HL-60/S4 treated with retinoic acid at 250 ng/mL for 4 days and 3 days (cell line): ENCODE measurements at regions not wholly inside any gene's neighbourhood (a gene's known extent, or its start where the extent isn't known, plus 50 kb on each side); places are given as distances from the start of the nearest gene placed in this dataset.
"Not testable (repeated sequence)": the region's sequence is repeated elsewhere in the genome, so short reads cannot be mapped to it uniquely, and the experiment has no call there.

Experiments used
- in situ Hi-C: fragments of 300-500 bp; cut with MboI; formaldehyde crosslinking; loops from 2 replicates; pipeline ENCODE4 v1.7.0; 2022; ENCODE audit warnings: low sequenced_read_pairs

- in situ Hi-C loops, result no loop called here
These were observed 218.1 kb downstream of the KCTD12 start for GRCh38 chr13:76668141-76668540.

- in situ Hi-C loops, result no loop called here
These were observed 218.7 kb downstream of the KCTD12 start for GRCh38 chr13:76667551-76667950.

DNA sequence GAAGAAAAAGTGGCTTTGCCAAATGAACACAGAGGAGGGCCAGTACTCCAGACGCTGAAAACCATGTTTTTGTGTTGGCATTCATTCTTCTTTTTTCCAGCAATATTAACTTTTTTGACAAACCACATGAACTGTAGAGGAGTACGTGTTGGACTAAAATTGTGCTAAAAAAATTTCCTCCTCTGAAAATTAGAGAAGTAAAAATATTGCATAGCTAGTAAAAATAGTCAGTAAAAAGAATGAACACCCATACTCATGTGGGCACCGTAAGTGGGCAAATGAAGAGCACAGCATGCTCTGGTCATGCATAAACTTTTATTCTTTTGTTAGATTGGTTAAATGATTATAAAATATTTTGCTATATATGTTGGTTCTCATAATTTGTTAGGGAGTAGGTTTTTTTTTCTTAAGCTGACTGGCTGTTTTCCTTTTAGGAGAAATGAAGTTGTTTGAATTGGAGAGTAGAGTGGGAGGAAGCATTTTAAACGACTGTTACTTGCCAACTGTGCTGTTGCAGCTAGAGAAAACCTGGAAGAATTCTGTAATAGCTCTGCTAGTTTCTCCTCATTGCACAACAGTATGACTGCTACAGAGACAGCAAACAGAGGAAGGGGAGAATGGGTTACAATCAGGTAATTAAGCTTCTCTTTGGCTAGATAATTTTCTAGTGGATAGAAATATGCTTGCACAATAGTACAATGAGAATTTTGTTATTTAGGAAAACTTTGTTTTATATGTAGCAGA lies 222.4 kb downstream of the KCTD12 start:
- in situ Hi-C loops, result no loop called here

DNA sequence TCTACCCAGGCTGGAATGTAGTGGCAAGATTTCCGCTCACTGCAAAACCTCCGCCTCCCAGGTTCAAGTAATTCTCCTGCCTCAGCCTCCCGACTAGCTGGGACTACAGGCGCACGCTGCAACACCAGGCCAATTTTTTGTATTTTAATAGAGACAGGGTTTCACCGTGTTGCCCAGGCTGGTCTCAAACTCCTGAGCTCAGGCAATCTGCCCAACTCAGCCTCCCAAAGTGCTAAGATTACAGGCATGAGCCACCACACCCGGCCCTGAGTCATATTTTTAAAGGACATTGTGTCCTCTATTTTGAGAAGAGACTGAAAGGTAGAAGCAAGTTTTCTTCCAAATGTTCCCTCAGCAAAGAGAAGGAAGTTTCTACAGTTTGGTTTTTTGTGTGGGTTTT lies 227.1 kb downstream of the KCTD12 start:
- in situ Hi-C loops, result not testable (repeated sequence)

DNA sequence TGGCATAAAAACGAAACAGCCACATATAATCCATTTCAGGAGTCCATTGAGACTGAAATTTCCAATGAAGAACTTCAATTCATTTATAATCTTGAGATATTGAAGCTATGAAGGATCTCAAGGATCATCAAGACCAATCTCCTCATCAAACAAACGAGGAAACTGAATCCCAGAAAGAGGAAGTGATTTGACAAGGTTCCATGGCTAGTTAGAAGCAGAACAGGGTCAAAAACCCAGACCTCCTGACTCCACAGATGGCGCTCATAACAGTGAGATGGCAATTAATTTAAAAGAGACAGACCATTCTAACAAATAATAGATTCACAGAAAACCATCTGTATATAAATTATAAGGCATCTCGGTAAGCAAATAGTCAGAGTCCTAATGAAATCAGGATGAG lies 229.7 kb downstream of the KCTD12 start:
- in situ Hi-C loops, result no loop called here

GRCh38 chr13:76656056-76656455 lies 230.1 kb downstream of the KCTD12 start:
- in situ Hi-C loops, result no loop called here

DNA sequence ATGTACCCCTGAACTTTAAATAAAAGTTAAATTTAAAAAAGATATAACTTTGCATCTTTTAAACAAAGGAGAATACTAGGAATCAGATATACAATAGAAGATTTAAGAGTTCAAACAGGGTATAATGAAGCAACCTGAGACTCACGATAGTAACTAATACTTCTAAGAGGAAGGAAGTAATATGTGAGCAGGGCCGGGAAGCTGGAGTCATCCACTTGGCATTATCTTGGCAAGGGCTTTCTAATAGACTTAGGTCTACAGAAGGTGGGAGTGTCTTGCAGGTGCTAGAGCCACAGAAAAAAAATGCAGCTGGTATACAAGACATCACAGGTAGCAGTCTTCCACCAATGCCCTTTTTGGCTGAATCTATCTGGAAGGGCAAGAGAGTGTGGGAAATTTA lies 231.9 kb downstream of the KCTD12 start:
- in situ Hi-C loops, result no loop called here

DNA sequence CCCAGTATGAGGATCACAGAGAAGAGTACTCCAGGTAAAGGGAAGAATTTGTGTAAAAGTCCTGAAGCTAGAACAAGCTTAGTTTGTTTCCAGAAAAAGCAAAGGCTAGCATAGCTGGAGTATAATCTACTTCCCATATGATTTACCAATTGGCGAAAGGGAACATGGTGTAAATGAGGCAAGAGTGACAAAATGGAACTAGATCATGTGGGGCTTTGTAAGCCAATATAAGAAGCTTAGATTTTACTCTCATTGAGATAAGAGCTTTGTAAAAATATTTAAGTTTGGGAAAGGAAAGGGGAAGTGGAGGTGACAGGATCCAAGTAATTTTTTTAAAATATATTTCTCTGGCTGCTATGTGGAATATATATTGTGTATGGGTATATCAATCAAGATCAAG lies 234.9 kb downstream of the KCTD12 start:
- in situ Hi-C loops, result no loop called here

DNA sequence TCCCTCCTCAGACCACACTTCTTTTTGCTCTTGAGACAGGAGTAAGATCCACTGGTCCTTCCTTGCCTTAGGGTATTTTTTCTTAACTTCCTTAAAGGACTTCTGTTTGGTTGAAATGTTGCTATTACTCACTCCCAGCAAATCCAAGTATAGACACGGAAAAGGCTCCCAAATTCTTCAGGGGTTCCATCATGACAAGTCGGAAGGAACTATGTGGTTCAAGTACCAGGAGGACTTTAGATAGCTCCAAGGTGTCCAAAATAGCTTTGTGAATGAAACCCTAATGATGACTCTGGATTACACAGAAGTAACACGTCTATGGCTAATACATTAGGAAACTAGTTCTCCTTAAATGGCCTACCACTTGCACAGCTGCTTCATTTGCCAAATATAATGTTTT lies 238.7 kb downstream of the KCTD12 start:
- in situ Hi-C loops, result no loop called here

DNA sequence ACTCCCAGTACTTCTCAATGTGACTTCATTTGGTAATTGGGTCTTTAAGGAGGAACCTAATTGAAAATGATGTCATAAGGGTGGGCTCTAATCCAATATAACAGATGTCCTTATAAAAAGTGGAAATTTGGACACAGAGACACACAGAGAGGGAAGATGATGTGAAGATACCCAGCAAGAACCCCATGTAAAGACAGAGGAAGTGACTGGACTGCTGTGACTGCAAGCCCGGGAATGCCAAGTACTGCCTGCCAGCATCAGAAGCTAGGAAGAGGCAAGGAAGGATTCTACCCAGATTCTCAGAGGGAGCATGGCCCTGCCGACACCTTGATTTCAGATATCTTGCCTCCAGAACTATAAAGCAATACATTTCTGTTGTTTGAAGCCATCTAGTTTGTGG lies 239.3 kb downstream of the KCTD12 start:
- in situ Hi-C loops, result no loop called here

DNA sequence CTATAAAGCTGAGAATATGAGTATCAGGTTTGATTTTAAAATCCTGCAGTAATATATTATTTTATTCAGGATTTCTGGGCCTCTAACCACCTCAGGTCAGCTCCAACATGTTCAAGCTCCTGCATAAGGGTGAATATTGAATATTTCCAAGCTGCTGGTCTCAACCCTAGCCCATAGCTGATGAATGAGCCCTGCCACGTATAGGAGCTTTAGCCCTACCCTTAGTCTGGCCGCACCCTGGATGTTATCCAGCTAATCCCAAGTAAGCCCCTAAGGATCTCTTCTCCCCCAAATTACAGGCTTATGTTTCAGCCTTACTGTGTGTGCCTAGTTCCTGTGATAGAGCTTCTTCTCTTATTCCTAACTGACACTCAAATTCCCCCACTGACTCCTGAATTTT lies 240.6 kb downstream of the KCTD12 start:
- in situ Hi-C loops, result no loop called here

DNA sequence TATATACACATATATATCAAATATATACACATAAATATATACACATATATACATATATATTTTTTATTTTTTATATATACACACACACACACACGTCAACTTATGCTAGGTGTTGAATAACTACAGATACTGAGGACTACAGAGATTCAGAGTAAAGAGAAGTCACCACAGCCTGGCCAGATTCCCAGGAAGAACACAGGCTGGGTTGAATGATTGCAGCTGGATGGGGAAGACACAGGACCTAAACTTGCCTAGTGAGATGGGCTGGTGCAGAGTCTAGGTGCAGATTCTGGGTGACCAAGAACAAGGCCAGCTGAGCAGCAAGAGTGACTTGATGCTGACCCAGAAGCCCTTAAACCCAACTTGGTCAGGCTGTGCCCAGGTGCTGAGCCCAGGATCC lies 241.3 kb downstream of the KCTD12 start:
- in situ Hi-C loops, result no loop called here

- in situ Hi-C loops, result no loop called here
These were observed 242.6 kb downstream of the KCTD12 start for GRCh38 chr13:76643596-76643995.

DNA sequence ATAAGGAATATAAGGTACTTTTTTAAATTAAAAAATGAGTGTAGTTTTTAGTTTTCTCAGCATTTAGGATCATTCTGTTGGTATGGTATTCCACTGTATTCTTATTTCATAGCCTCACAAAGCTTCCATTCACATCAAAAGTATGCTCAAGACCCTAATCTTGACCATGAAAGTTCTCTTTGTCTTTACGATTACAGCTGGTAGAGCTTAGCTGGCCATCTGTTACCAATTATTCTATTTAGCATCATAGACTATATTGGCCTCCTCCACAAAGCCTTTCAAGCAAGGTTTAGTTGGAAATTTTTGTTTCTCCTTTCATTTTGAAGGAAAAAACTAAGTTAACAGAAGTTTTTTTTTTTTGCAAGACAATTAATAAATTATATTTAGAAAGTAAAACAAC lies 245.1 kb downstream of the KCTD12 start:
- in situ Hi-C loops, result no loop called here

DNA sequence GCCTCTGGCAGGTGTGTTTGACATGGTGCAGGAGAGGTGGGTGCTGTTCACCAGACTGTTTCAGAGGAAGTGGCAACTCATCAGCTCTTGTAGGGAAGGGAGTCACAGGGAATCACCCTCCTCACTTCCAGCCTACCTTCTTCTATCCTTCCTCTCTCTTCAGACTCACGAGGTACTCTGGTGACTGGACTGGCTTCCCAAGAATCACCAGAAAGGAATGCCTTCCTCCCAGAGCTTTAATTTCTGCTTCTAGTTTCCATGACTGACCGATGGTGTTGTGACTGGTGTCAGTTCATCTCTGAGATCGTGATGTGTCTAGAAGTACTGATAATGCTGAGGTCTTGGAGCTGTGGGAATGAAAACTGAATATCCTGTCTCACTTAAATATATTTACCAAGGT lies 247.3 kb downstream of the KCTD12 start:
- in situ Hi-C loops, result no loop called here

- in situ Hi-C loops, result no loop called here
These were observed 248.0 kb downstream of the KCTD12 start for GRCh38 chr13:76638181-76638580.

DNA sequence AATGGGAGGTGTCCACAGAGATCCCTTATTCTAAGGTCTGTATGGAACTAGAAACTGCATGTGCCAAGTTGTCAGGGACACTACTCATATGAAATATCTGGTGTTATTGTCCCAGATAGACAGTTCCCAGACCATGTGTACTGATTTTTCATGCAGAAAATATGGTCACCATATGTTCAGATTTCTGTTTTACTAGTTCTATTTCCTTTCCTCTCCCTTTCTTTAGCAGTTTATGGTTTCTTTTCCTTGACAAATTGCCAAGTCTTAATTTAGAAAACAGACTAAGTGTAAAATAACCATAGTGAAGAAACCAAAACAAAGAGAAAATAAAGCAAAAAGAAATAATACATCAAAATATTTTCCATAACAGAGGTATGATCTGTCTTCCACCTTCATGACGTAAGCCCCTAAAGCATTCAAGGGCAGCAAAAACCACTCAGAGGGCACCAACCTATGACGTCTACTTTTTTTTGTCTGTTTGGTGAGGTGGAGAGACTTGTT lies 248.5 kb downstream of the KCTD12 start:
- in situ Hi-C loops, result no loop called here

GRCh38 chr13:76636829-76637228 lies 249.4 kb downstream of the KCTD12 start:
- in situ Hi-C loops, result no loop called here

GRCh38 chr13:76635232-76636230 lies 250.7 kb downstream of the KCTD12 start:
- in situ Hi-C loops, result no loop called here

GRCh38 chr13:76634431-76635191 lies 251.6 kb downstream of the KCTD12 start:
- in situ Hi-C loops, result no loop called here

DNA sequence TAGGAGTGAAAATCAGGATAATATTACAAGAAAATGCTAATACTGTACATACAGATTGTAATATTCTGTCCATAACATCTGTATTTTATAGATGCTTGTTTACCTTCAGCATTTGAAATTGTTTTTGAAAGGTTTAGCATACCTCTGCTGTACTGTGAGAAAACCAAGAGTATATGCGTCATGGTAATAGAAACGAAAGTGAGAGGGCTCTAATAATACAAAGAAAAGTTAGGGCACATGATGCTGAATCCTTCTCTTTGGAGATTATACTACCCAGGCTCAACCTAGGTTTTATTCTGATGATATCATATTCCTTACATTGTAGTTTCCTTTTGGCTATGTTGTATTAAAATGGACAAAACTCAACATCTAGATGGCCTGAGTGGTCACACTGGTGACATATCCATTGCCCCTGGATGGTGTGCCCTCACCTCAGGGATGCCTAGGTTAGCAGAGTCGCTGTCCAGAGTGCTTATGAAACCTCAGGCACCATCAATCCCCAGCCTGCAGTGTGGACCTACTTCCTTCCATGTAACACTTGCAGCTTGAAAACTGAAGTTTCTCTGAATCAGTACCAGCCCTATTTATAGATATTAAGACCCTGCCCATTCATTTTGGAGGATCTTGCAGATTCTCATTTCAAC lies 253.7 kb downstream of the KCTD12 start:
- in situ Hi-C loops, result no loop called here
